Activated T-helper 1 cell treated with anti-CD3 and anti-CD28 coated beads, Interleukin-12 subunit alpha, Interleukin-12 subunit beta, Interleukin-2, Interleukin-4 antibody, amounts not matched to agents 30 ng/mL and 10 ng/mL and 1 ng/mL, durations not matched to agents 14 hours and 24 hours and 36 hours (primary cell): ENCODE measurements at regions not wholly inside any gene's neighbourhood (a gene's known extent, or its start where the extent isn't known, plus 50 kb on each side); places are given as distances from the start of the nearest gene placed in this dataset.

Source experiments
- DNase-seq: peaks from one replicate; pipeline ENCODE4 v3.0.0; 2021; ENCODE audit warnings: low spot score
- H3K27ac Mint-ChIP-seq: one replicate; pipeline ENCODE4 v1.8.0; 2021; ENCODE audit warnings: mild to moderate bottlenecking, mixed read lengths
- H3K27me3 Mint-ChIP-seq: one replicate; pipeline ENCODE4 v1.8.0; 2022; ENCODE audit warnings: mild to moderate bottlenecking, moderate library complexity, mixed read lengths; ENCODE audit not compliant: insufficient read depth
- H3K36me3 Mint-ChIP-seq: one replicate; pipeline ENCODE4 v1.8.0; 2021; ENCODE audit warnings: low read depth, mixed read lengths
- H3K4me1 Mint-ChIP-seq: one replicate; pipeline ENCODE4 v1.8.0; 2021; ENCODE audit warnings: low read depth, mixed read lengths
- H3K4me3 Mint-ChIP-seq: one replicate; pipeline ENCODE4 v1.8.0; 2021; ENCODE audit warnings: mild to moderate bottlenecking, moderate library complexity, mixed read lengths
- H3K9me3 Mint-ChIP-seq: one replicate; pipeline ENCODE4 v1.8.0; 2021; ENCODE audit warnings: mixed read lengths
- intact Hi-C: fragments of 100-400 bp; cut with micrococcal nuclease; formaldehyde crosslinking; loops from one replicate; pipeline ENCODE4 v1.15.1; 2024

DNA sequence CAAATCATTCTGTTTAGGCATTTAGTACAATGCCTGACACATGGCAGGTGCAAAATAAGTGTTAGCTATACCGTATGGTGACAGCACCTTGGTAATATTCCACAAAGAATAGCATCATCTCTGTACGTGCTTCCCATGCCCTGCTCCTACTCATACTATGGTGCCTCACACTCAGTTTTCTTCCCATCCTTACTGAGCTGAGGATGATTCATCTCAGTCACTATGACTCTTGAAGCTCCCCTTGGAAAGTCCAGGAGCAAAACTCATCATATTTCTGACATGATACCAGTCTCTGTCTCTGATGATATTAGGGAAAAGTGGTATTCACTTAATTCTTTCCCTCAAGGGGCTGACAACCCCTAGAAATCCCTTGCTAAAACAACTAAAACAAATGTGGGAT, 423.3 kb downstream of the EFNA5 start:
- intact Hi-C loops = no loop called here
- Mint-ChIP-seq H3K4me1 (no peaks in the 10 kb centered on the region), H3K27me3 (peaks cover 2% of the 10 kb centered on the region), H3K9me3 (no peaks in the 10 kb centered on the region), H3K4me3 (no peak overlapping the region), H3K27ac (no peak overlapping the region), H3K36me3 (no peaks in the 10 kb centered on the region)
- no peak for DNase-seq

- no peak for DNase-seq
- H3K9me3 Mint-ChIP-seq = no peaks in the 10 kb centered on the region
- intact Hi-C loops = no loop called here
- H3K4me3 Mint-ChIP-seq = no peak overlapping the region
- H3K27ac Mint-ChIP-seq = no peak overlapping the region
- no peaks in the 10 kb centered on the region for H3K27me3 Mint-ChIP-seq
- no peaks in the 10 kb centered on the region for H3K36me3 Mint-ChIP-seq
- H3K4me1 Mint-ChIP-seq = no peaks in the 10 kb centered on the region
These were observed 427.5 kb downstream of the EFNA5 start for GRCh38 chr5:107243220-107243579.

DNA sequence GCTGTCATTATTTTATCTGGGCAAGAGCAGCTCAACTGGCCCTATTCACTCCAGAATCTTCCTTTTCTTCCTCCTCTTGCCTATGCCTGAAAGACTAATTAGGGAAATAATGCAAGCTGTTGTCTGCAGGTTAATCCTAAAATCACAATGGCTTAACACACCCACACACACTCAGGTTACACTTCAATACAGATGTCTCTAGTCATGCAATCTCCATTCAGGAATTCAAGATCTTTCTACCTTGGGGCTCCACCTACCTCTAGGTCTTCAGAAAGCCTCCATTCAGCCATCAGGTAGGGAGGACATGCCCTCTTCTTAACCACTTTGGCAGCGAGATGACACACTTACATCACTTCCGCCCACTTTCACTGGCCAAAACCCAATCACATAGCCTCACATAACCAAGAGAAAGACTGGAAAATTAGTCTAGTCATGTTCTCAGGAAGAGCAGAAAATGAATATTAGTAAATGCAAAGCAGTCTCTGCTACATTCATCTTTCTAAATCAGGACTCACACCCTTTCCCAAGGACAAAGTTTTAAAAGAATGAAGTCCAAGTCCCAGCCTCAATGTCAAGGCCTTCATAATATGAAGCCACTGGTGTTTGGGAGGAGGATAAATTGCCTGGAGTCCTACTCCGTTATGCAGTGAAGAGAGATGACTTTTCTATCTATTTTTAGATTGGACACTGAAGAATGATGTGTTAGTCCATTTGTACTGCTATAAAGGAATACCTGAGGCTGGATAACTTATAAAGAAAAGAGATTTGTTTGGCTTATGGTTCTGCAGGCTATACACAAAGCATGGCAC, 428.1 kb downstream of the EFNA5 start:
- Mint-ChIP-seq H3K4me1 (no peaks in the 10 kb centered on the region), H3K27me3 (no peaks in the 10 kb centered on the region), H3K27ac (no peak overlapping the region), H3K9me3 (no peaks in the 10 kb centered on the region), H3K4me3 (no peak overlapping the region), H3K36me3 (no peaks in the 10 kb centered on the region)
- DNase-seq = no peak
- intact Hi-C loops = no loop called here

DNA sequence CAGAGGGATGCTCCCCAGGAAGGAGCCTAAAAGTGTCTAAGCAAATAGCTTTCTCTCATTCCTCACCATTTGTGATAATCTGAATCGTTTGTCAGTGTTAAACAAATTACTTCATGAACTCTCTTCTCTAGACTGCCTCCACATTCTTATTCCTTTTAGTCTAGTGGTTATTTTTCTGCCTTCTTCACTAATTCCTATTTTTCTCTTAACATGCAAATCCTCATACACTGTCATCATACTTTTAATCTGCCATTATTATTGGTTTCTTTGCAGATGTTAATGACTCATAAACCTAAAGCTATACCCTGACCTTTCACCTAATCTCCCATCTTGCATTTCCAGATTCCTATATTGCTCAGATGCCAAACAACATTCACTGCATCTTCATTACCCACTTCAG, 428.9 kb downstream of the EFNA5 start:
- Mint-ChIP-seq H3K4me3 (no peak overlapping the region), H3K36me3 (no peaks in the 10 kb centered on the region), H3K27me3 (no peaks in the 10 kb centered on the region), H3K4me1 (no peaks in the 10 kb centered on the region), H3K27ac (no peak overlapping the region), H3K9me3 (no peaks in the 10 kb centered on the region)
- no peak for DNase-seq
- intact Hi-C loops = no loop called here

DNA sequence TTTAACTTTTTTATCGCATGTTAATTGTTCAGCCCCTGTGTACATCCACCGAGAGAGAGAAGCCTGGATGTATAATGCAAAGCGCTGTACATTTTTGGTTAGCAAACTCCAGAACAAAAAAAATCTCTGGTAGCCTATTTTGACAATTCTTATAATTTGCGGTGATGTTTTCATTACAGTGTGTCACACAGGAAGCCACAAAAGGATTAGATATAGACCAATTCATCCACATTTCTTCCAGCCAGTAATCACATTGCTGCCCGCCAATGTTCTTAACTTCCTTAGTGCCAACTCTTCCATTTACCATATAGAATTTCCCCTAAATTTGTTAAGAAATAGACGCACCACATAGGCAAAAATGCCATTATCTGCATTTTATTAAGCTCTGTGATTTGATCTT, 435.6 kb downstream of the EFNA5 start:
- Mint-ChIP-seq H3K27me3 (no peaks in the 10 kb centered on the region), H3K9me3 (no peaks in the 10 kb centered on the region), H3K27ac (no peak overlapping the region), H3K4me3 (no peak overlapping the region), H3K36me3 (no peaks in the 10 kb centered on the region), H3K4me1 (no peaks in the 10 kb centered on the region)
- DNase-seq = no peak
- intact Hi-C loops = no loop called here

DNA sequence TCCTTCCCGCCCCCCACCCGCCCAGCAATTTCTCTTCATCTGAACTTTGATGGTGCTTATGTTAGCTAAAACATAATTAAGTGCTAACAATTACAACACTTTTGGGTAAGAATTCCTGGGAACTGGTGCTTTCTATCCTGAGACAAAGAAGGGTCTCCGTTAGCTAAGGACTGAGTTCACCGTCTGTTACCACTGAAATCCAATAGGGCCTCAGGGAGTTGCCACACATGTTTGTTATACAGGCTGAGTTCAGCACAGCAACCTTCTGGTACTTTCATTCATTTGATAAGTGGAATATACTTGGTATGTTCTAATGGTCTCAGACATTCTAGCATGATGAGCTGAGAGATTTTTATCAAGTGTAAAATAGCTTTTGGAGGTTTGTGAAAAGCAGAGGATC, 437.9 kb downstream of the EFNA5 start:
- Mint-ChIP-seq H3K36me3 (no peaks in the 10 kb centered on the region), H3K27me3 (no peaks in the 10 kb centered on the region), H3K27ac (no peak overlapping the region), H3K4me1 (no peaks in the 10 kb centered on the region), H3K9me3 (no peaks in the 10 kb centered on the region), H3K4me3 (no peak overlapping the region)
- no peak for DNase-seq
- intact Hi-C loops = no loop called here

DNA sequence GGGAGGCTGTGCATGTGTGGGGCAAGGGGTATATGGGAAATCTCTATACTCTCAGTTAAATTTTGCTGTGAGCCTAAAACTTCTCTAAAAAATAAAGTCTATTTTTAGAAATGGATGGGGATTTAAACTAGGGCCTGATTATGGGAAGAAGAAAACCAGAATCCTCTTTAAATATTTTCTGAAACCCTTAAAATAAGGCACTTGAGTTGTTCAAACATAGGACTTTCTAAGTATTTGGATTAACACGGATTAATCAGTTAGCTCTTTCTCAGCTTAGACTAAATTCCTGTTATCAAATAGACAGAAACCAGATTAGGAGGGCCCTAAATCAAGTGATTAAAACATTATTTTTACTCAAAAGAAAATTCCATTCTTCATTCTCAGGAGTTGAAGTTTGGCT, 438.4 kb downstream of the EFNA5 start:
- Mint-ChIP-seq H3K4me1 (no peaks in the 10 kb centered on the region), H3K27ac (no peak overlapping the region)

DNA sequence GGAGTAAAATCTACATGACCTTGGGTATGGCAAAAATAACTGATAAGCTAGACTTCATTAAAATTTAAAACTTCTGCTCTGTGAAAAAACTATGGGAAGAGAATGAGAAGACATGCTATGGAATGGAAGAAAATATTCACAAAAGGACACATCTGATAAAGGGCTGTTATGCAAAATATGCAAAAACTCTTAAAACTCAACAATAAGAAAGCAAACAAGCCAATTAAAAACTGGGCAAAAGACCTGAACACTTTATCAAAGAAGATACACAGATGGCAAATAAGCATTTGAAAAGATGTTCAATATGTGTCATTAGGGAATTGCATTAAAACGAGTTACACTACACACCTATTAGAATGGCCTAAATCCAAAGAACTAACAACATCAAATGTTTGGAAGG, 439.5 kb downstream of the EFNA5 start:
- no peak overlapping the region for H3K4me3 Mint-ChIP-seq
- no peaks in the 10 kb centered on the region for H3K36me3 Mint-ChIP-seq
- no peaks in the 10 kb centered on the region for H3K4me1 Mint-ChIP-seq
- peaks cover 2% of the 10 kb centered on the region for H3K27me3 Mint-ChIP-seq
- H3K27ac Mint-ChIP-seq = no peak overlapping the region
- H3K9me3 Mint-ChIP-seq = no peaks in the 10 kb centered on the region
- intact Hi-C loops = no loop called here
- no peak for DNase-seq

More for the DNA sequence above, 438.4 kb downstream of the EFNA5 start:
- Mint-ChIP-seq H3K4me3 (no peak overlapping the region), H3K36me3 (no peaks in the 10 kb centered on the region), H3K9me3 (no peaks in the 10 kb centered on the region), H3K27me3 (no peaks in the 10 kb centered on the region)
- no peak for DNase-seq
- intact Hi-C loops = no loop called here

GRCh38 chr5:107230367-107230766, 440.4 kb downstream of the EFNA5 start:
- no peak overlapping the region for H3K4me3 Mint-ChIP-seq
- H3K4me1 Mint-ChIP-seq = no peaks in the 10 kb centered on the region
- no peak for DNase-seq
- no peaks in the 10 kb centered on the region for H3K9me3 Mint-ChIP-seq
- no peak overlapping the region for H3K27ac Mint-ChIP-seq
- intact Hi-C loops = no loop called here
- no peaks in the 10 kb centered on the region for H3K36me3 Mint-ChIP-seq
- H3K27me3 Mint-ChIP-seq = peaks cover 2% of the 10 kb centered on the region

GRCh38 chr5:107228226-107228625, 442.5 kb downstream of the EFNA5 start:
- Mint-ChIP-seq H3K4me3 (no peak overlapping the region), H3K27me3 (peaks cover 2% of the 10 kb centered on the region), H3K27ac (no peak overlapping the region), H3K36me3 (no peaks in the 10 kb centered on the region), H3K4me1 (no peaks in the 10 kb centered on the region), H3K9me3 (no peaks in the 10 kb centered on the region)
- intact Hi-C loops = no loop called here
- DNase-seq = no peak

GRCh38 chr5:107224272-107224671, 446.5 kb downstream of the EFNA5 start:
- no peaks in the 10 kb centered on the region for H3K4me1 Mint-ChIP-seq
- no peaks in the 10 kb centered on the region for H3K9me3 Mint-ChIP-seq
- no peak for DNase-seq
- no peaks in the 10 kb centered on the region for H3K36me3 Mint-ChIP-seq
- intact Hi-C loops = no loop called here
- H3K27ac Mint-ChIP-seq = no peak overlapping the region
- H3K4me3 Mint-ChIP-seq = no peak overlapping the region
- H3K27me3 Mint-ChIP-seq = peaks cover 2% of the 10 kb centered on the region

DNA sequence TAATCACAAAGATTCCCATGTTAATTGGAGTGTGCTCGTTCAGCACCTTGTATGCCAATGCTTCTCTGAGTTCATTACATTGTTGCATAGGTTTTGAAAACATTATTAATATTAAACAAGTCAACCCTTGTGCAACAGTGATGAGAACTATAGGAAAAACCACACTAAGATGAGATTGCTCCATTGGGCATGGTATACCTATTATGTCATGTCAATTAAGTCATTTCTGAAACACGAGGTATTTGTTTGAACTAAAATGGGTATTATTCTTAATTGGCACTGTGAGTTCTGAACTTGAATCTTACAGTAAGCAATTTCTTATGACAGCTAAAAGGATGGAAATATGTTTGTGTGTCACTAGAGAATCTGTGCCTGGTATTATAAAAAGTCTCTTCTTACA, 447.7 kb downstream of the EFNA5 start:
- Mint-ChIP-seq H3K9me3 (no peaks in the 10 kb centered on the region), H3K27ac (no peak overlapping the region), H3K36me3 (no peaks in the 10 kb centered on the region), H3K4me3 (no peak overlapping the region), H3K27me3 (peaks cover 2% of the 10 kb centered on the region), H3K4me1 (no peaks in the 10 kb centered on the region)
- intact Hi-C loops = no loop called here
- DNase-seq = no peak

DNA sequence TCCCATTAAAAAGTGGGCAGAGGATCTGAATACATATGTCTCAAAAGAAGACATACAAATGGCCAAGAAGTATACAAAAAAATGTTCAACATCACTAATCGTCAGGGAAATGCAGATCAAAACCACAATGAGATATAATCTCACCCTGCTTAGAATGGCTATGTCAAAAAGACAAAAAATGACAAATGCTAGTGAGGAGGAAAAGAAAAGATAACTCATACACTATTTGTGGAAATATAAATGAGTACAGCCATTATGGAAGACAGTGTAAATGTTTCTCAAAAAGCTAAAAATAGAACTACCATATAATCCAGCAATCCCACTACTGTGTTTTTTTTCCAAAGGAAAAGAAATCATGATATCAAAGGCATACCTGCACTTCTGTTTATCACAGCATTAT, 450.7 kb downstream of the EFNA5 start:
- H3K27ac Mint-ChIP-seq = no peak overlapping the region
- H3K36me3 Mint-ChIP-seq = no peaks in the 10 kb centered on the region
- H3K4me3 Mint-ChIP-seq = no peak overlapping the region
- H3K4me1 Mint-ChIP-seq = no peaks in the 10 kb centered on the region
- H3K27me3 Mint-ChIP-seq = no peaks in the 10 kb centered on the region
- no peaks in the 10 kb centered on the region for H3K9me3 Mint-ChIP-seq
- intact Hi-C loops = no loop called here
- DNase-seq = no peak
